Ishikawa (cell line): ENCODE measurements at regions not wholly inside any gene's neighbourhood (a gene's known extent, or its start where the extent isn't known, plus 50 kb on each side); places are given as distances from the start of the nearest gene placed in this dataset.

ENCODE experiments used
- CEBPB ChIP-seq: IDR thresholded peaks from 2 replicates; pipeline ENCODE4 v1.6.1; 2012
- CREB1 ChIP-seq: IDR thresholded peaks from 2 replicates; pipeline ENCODE4 v1.6.1; 2012; ENCODE audit warnings: low read depth
- EGR1 ChIP-seq: IDR thresholded peaks from 2 replicates; pipeline ENCODE4 v1.6.1; 2012
- FOXM1 ChIP-seq: IDR thresholded peaks from 2 replicates; pipeline ENCODE4 v1.6.1; 2012; ENCODE audit warnings: low read depth, borderline replicate concordance
- RAD21 ChIP-seq: IDR thresholded peaks from 2 replicates; pipeline ENCODE4 v1.6.1; 2012; ENCODE audit warnings: low read depth
- YY1 ChIP-seq: IDR thresholded peaks from 2 replicates; pipeline ENCODE4 v1.6.1; 2012; ENCODE audit warnings: low read depth
- TF ChIP-seq, protein P1 (sequence below): IDR thresholded peaks from 2 replicates; pipeline ENCODE4 v1.6.1; 2012; ENCODE audit warnings: low read depth, mild to moderate bottlenecking

DNA sequence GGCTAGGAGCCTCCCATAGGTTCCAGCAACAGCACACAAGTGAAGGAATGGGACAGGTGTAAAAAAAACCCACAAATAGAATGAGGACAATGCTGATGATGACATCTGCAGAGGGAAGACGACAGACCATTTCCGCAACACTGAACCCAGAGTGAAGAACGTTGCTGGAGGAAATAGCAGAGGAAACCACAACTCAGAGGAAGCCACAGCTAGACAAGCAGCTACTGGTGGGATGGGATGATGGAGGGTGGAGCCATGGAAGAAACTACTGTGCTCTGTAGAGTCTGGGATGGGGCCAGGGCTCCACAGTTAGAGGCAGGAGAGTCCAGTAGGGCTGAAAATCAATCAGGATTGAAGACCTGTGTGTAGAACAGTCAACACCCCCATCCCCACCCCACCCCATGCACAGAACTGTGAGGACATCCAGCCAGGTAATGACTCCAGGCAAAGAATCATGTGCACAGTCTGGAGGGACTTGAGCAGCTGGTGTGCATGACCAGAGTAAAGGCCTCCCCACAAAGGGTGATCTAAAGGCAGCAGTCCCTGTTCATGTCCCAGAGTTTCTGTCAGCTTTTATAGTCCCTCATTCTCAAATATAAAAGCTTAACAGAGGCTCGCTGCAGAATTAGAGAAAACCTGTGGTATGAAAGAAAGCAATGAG, 65.2 kb upstream of the SPIN1 start:
- TF ChIP-seq FOXM1, result no peak
- no peak for TF ChIP-seq CEBPB
- TF ChIP-seq RAD21, result no peak
- TF ChIP-seq EGR1, result no peak
- TF ChIP-seq, protein P1, sequence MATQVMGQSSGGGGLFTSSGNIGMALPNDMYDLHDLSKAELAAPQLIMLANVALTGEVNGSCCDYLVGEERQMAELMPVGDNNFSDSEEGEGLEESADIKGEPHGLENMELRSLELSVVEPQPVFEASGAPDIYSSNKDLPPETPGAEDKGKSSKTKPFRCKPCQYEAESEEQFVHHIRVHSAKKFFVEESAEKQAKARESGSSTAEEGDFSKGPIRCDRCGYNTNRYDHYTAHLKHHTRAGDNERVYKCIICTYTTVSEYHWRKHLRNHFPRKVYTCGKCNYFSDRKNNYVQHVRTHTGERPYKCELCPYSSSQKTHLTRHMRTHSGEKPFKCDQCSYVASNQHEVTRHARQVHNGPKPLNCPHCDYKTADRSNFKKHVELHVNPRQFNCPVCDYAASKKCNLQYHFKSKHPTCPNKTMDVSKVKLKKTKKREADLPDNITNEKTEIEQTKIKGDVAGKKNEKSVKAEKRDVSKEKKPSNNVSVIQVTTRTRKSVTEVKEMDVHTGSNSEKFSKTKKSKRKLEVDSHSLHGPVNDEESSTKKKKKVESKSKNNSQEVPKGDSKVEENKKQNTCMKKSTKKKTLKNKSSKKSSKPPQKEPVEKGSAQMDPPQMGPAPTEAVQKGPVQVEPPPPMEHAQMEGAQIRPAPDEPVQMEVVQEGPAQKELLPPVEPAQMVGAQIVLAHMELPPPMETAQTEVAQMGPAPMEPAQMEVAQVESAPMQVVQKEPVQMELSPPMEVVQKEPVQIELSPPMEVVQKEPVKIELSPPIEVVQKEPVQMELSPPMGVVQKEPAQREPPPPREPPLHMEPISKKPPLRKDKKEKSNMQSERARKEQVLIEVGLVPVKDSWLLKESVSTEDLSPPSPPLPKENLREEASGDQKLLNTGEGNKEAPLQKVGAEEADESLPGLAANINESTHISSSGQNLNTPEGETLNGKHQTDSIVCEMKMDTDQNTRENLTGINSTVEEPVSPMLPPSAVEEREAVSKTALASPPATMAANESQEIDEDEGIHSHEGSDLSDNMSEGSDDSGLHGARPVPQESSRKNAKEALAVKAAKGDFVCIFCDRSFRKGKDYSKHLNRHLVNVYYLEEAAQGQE, result no peak
- TF ChIP-seq YY1, result no peak
- TF ChIP-seq CREB1, result no peak
